HG03460 (cell line): ENCODE measurements at regions not wholly inside any gene's neighbourhood (a gene's known extent, or its start where the extent isn't known, plus 50 kb on each side); places are given as distances from the start of the nearest gene placed in this dataset.

ENCODE experiments used
- ATAC-seq: cut with Tn5 transposase; IDR thresholded peaks from one replicate; pipeline ENCODE4 v1.9.1; 2021; ENCODE audit not compliant: unreplicated experiment

- no peak for ATAC-seq
These were observed 291.3 kb downstream of the TLE3 start for GRCh38 chr15:69806287-69806915.

- ATAC-seq, result no peak
These were observed 290.0 kb downstream of the TLE3 start for GRCh38 chr15:69807721-69808120.

GRCh38 chr15:69808756-69809155, 289.0 kb downstream of the TLE3 start:
- ATAC-seq, result no peak

- no peak for ATAC-seq
These were observed 288.3 kb downstream of the TLE3 start for GRCh38 chr15:69809421-69809820.

GRCh38 chr15:69810431-69811354, 287.0 kb downstream of the TLE3 start:
- ATAC-seq, result no peak

- no peak for ATAC-seq
These were observed 284.9 kb downstream of the TLE3 start for GRCh38 chr15:69812861-69813261.

- no peak for ATAC-seq
These were observed 283.8 kb downstream of the TLE3 start for GRCh38 chr15:69813881-69814280.

GRCh38 chr15:69814932-69815331, 282.8 kb downstream of the TLE3 start:
- no peak for ATAC-seq

GRCh38 chr15:69815793-69816192, 281.9 kb downstream of the TLE3 start:
- no peak for ATAC-seq

- ATAC-seq, result no peak
These were observed 281.2 kb downstream of the TLE3 start for GRCh38 chr15:69816522-69816921.

GRCh38 chr15:69818529-69818928, 279.2 kb downstream of the TLE3 start:
- ATAC-seq, result no peak

- ATAC-seq, result no peak
These were observed 278.3 kb downstream of the TLE3 start for GRCh38 chr15:69819371-69819770.

GRCh38 chr15:69820819-69821218, 276.9 kb downstream of the TLE3 start:
- no peak for ATAC-seq

- ATAC-seq, result no peak
These were observed 274.4 kb downstream of the TLE3 start for GRCh38 chr15:69823223-69823907.

GRCh38 chr15:69824075-69824876, 273.4 kb downstream of the TLE3 start:
- ATAC-seq, result no peak

GRCh38 chr15:69824877-69825406, 272.8 kb downstream of the TLE3 start:
- ATAC-seq, result no peak

GRCh38 chr15:69825941-69826818, 271.5 kb downstream of the TLE3 start:
- no peak for ATAC-seq

- ATAC-seq, result no peak
These were observed 270.9 kb downstream of the TLE3 start for GRCh38 chr15:69826819-69827175.

GRCh38 chr15:69827751-69828150, 270.0 kb downstream of the TLE3 start:
- ATAC-seq, result no peak
